ENCODE measurements at regions not wholly inside any gene's neighbourhood (a gene's known extent, or its start where the extent isn't known, plus 50 kb on each side); places are given as distances from the start of the nearest gene placed in this dataset.

DNA sequence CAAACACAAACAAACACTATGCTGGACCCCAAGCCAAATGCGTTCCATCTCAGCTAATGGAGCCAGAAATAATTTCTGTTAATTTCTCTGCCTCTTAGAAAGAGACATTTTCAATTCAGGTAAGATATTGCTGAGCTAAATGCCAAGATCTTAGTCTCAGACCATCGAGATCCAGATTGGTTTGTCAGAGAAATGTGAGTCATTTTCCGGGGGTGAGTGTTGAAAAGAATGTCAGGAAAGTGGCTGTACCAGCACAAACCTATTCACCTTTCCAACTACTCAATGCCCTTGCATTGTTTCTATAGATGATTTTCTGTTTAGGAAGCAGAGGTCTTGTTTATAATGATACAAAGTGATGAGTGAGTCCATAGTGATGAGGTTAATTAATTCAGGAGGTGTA, 266.8 kb upstream of the TSHZ3 start:
- TF ChIP-seq, protein P1, sequence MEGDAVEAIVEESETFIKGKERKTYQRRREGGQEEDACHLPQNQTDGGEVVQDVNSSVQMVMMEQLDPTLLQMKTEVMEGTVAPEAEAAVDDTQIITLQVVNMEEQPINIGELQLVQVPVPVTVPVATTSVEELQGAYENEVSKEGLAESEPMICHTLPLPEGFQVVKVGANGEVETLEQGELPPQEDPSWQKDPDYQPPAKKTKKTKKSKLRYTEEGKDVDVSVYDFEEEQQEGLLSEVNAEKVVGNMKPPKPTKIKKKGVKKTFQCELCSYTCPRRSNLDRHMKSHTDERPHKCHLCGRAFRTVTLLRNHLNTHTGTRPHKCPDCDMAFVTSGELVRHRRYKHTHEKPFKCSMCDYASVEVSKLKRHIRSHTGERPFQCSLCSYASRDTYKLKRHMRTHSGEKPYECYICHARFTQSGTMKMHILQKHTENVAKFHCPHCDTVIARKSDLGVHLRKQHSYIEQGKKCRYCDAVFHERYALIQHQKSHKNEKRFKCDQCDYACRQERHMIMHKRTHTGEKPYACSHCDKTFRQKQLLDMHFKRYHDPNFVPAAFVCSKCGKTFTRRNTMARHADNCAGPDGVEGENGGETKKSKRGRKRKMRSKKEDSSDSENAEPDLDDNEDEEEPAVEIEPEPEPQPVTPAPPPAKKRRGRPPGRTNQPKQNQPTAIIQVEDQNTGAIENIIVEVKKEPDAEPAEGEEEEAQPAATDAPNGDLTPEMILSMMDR (conservative IDR thresholded peaks at IDR 0.05; ENCODE audit: low read depth, low read length), result no peak
- no peak for DNase-seq (ENCODE audit: low read depth)
- no peak overlapping the region for H3K4me3 ChIP-seq (ENCODE audit: low read length)

DNA sequence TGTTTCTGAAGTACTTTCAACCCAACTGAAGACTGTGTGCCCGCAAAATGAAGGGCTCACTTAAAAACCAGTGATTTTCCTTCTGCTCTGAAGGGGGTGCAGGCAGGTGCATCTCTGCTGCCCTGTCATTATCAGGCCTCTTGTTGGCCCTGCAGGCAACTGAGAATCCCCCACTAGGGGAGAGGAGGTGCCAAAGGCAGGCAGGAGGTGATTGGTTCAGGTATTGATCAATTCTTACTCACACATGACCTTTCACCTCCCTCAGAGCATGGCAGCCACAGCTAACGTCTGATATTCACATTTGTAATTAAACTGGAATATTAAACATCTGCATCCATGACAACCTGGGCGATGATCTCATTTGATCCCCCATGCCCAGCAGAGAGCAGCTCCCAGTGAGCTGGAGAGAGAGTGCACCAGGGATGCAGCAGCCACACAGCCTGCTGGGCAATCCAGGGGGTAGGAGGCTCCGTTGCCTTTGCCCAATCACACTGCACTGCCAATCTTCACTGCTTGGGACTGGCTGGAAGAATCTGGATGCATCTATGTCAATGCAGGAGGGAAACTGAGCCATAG, 267.9 kb upstream of the TSHZ3 start:
- H3K4me3 ChIP-seq (ENCODE audit: low read length), result no peak overlapping the region
- TF ChIP-seq, protein P1 (conservative IDR thresholded peaks at IDR 0.05; ENCODE audit: low read depth, low read length), result no peak
- no peak for DNase-seq (ENCODE audit: low read depth)

DNA sequence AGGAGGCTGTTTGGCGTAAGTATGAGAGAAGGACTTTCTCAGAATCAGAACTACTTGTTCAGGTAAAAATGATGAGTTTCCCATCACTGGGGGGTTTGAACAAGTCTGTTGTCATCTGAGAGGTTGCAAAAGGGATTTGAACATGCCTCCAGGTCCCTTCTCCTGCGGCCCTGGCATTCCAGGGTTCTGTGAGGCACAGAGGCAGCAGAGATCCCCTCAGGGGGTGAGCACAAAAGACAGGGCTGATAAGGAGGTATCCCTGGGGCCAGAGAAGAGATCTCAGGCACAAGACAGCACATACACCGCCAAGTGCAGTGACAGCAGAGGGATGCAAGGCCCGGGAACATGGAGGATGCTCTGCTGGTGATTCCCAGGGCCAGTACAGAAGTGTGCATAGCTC, 275.8 kb upstream of the TSHZ3 start:
- TF ChIP-seq, protein P1 (conservative IDR thresholded peaks at IDR 0.05; ENCODE audit: low read depth, low read length), result no peak
- no peak overlapping the region for H3K4me3 ChIP-seq (ENCODE audit: low read length)
- DNase-seq (ENCODE audit: low read depth), result no peak

DNA sequence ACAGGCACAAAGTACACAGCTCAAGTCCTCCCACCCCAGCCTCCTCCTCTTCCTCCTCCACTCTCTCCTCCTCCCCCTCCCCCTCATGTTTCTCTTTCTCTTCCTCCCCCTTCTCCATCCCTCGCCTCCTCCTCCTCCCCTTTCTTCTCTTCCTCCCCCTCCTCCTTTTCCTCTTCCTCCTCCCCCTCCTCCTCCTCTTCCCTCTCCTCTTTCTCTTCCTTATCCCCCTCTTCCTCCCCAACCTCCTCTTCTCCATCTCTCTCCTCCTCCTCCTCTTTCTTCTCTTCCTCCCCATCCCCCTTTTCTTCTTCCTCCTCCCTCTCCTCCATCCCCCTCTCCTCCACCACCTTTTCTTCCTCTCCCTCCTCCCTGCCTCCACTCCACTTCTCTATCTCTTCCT, 276.3 kb upstream of the TSHZ3 start:
- no peak overlapping the region for H3K4me3 ChIP-seq (ENCODE audit: low read length)
- DNase-seq (ENCODE audit: low read depth), result no peak
- TF ChIP-seq, protein P1 (conservative IDR thresholded peaks at IDR 0.05; ENCODE audit: low read depth, low read length), result no peak

DNA sequence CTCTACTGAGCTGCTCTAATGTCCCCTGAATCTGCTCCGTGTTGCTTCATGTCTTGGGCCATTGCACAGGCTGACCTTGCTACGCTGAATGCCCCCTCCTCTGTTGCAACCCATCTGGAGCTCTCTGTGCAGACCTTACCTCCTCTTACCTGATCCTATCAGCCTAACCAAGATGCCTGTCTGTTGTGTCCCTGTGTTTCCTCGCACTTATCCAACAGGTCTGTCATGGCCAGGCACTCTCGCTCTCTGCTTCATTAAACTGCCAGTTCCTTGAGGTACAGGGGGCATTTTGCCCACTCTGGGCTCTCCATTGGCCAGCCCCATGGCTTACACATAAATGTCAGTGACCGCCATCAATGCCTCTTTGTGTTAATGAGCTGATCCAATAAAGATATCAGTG, 277.7 kb upstream of the TSHZ3 start:
- TF ChIP-seq, protein P1 (conservative IDR thresholded peaks at IDR 0.05; ENCODE audit: low read depth, low read length), result no peak
- no peak for DNase-seq (ENCODE audit: low read depth)

DNA sequence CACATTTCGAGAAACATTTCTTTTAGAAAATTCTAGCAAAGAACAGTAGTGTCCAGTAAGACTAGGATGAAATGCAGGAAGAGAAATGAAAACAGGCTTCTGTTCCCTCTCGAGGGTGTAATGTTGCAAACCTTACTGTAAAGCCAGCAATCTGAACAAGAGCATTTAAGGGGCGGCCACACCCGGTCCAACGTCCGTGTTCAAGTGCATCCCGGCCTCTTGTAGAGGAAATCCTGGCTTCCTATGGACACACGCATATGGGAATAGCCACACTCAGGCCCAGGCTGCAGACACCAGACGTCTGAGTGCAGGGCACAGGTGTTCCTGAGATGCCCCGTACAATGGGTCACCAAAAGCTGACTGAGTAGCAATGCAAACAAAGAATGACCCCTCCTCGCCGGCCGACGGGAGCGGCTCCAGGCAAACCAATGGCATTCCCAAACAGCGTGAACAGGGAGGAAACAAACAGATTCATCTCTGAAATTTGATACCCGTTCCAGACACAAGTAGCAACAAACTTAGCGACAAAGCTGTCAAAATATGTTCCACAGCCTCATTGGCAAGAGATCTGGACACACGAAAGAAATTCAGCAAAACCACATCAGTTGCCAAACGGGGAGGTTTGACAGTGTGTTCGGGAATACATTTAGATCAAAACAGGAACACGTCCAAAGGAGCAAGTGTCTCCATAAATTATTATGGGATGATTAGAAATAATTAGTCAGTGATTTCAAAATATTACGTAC, 278.6 kb upstream of the TSHZ3 start:
- no peak for DNase-seq (ENCODE audit: low read depth)
- no peak overlapping the region for H3K4me3 ChIP-seq (ENCODE audit: low read length)
- TF ChIP-seq, protein P1 (conservative IDR thresholded peaks at IDR 0.05; ENCODE audit: low read depth, low read length), result no peak

More for the DNA sequence above, 277.7 kb upstream of the TSHZ3 start:
- H3K4me3 ChIP-seq (ENCODE audit: low read length), result no peak overlapping the region
